Retina (tissue), 1 donor: ENCODE measurements at regions not wholly inside any gene's neighbourhood (a gene's known extent, or its start where the extent isn't known, plus 50 kb on each side); places are given as distances from the start of the nearest gene placed in this dataset.
"Not testable (repeated sequence)": the region's sequence is repeated elsewhere in the genome, so short reads cannot be mapped to it uniquely, and the experiment has no call there.

ENCODE experiments used
- DNase-seq: peaks from one replicate; pipeline ENCODE4 v3.0.0-alpha.2; 2016

DNA sequence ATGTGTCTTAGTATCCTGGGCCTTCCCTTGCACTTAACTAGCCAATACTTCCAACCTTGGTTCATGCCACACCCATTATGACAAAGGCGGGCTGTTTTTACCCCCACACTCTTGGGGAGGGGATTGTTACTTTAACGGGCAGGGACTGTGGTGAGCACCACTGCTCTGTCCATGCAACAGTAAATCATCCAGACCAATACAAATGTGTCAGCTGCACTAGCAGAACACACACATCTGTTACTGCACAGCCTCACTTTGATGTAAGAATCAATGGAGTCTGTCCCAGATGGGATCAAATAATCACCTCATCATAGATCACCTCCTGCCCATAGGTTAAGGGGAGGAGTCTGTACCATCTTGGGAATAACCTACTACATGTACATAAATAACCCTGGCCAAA is 58.1 kb downstream of the NPAP1 start:
- DNase-seq, result no peak

DNA sequence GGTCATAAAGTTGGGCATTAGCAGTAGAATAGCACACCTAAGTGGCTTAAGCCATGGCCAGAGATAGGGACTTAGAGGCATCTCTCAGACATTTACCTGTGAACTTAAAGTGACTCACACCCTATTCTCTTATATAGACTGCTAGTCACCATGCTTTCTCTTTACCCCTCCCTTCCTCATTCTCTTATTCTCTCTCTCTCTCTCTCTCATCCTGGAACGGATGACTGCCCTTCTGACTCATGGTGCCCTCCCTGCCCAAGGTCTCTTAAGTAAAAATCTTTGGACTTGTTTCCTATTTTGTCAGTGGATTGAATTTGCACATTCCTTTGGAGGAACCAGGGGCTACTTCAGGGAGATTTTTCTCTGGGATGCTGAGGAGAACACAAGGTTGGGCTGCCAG is 58.8 kb downstream of the NPAP1 start:
- DNase-seq, result no peak

DNA sequence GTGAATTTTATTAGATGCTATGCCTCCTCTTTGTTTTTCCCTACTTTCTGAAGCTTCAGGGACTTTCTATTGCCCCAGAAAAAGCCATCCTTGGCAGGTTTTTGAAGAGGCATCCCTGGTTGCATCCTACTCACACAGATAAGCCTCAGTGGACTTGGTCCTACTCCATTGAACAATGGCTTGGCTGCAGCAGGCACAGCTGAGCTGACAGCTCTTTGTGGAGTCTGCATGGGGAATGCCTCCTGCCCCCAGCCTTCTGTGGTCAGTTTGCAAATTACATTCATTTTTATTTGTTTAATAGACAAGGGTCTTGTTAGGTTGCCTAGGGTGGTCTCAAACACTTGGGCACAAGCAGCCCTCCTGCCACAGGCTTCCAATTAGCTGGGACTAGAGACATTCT is 69.7 kb downstream of the NPAP1 start:
- no peak for DNase-seq

DNA sequence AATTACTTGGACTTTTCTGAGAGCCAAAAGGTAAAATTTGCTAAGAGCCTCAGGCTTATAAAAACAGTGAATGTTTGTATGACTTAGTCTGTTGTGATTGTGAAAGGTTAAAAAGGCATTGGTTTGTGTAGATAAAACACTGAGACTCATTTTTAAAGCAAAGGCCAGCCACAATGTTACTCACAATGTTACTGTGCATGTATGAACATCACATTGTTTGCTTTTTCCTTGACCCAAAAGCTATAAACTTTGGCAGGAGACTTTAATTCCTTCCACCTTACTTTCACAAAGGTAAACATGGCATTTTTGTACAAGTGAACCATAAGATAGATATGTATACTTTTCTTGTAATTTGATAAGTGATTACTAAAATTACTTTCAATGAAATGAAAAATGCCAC is 70.5 kb downstream of the NPAP1 start:
- DNase-seq, result no peak

DNA sequence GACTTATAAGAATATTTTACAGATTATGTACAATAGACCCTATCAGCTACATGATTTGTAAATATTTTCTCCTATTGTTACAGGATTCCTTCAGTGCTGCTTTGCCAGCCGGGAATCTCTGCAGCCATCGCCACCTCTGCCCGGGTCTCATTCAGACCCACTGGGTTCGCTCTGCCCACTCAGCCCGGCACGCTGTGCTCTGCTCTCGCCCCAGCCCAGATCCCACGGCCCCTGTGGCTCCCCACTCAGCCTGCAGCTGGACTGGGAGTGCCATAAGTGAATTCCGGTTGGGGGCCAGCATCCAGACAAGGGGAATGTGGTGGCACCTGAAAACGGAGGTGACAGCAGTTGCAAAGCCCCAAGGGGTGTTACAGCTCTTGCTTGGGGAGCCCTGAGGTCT is 71.8 kb downstream of the NPAP1 start:
- no peak for DNase-seq

DNA sequence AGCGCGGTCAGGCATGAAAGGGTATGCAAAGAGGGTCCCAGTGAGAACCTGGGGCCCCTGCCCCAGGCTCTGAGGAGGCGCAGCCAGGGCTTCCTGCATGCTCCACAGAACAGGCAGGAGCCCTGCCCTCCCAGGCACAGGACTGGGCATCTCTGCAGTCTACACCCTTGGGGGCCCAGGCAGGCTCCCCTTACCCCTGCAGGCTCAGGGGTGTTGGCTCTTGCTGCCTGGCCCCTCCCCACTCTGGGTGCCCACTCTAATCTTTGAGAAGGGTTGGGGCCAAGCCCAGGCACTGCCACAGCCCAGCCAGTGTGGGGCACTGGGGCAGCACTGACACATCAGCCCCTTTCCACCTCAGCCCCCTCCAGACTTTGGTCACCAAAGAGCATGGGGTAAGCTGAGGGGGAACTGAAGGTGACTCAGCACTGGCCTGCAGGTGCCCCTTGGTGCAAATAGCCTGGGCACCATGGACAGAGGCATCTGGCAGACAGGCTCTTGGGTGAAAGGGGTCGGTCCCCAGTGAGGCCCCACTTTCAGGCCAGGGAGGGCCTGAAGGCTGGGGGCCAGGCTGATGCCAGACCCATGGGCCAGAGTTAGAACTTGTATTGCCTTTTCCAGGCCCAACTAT is 73.4 kb downstream of the NPAP1 start:
- DNase-seq, result no peak

DNA sequence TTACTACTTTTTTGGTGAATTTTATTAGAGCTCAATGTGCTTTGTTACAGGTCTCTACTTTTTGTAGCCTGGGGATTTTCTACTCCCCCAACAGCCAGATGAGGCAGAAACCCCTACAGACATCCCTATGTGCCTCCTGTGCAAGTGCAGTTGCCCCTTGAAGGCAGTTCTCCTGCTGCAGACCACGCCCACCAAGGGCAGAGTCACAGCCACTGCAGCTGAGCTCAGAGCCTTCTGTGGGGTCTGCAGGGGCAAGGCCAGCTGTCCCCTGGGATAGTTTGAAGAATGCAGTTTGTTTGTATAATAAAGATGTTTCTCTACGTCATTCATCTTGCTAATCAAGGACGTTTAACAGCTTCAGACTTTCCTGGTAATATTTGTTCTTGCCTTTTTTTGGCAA is 76.8 kb downstream of the NPAP1 start:
- no peak for DNase-seq

DNA sequence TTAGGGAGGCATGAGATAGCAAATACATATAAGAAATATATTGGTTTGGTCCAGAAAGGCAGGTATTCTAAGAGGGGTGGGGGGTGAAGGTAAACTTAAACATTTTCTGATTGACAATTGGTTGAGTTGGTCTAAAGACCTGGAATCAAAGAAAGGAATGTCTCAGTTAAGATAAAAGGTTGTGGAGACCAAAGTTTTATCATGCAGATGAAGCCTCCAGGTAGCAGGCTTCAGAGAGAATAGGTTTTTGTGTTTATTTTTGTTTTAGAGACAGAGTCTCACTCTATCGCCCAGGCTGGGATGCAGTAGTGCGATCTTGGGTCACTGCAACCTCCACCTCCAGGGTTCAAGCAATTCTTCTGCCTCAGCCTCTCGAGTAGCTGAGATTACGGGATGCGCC is 80.5 kb downstream of the NPAP1 start:
- DNase-seq, result no peak

DNA sequence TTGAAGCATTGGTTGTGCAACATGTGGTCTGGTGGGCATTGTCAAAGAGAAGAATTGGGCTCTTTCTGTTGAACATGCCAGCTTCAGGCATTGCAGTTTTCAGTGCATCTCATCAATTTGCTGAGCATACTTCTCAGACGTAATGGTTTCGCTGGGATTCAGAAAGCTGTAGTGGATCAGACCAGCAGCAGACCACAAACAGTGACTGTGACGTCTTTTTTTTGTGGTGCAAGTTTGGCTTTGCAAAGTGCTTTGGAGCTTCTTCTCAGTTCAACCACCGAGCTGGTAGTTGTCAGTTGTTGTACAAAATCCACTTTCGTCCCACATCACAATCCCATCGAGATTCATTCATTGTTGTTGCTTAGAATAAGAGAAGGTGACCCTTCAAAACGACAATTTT is 84.5 kb downstream of the NPAP1 start:
- DNase-seq, result no peak

DNA sequence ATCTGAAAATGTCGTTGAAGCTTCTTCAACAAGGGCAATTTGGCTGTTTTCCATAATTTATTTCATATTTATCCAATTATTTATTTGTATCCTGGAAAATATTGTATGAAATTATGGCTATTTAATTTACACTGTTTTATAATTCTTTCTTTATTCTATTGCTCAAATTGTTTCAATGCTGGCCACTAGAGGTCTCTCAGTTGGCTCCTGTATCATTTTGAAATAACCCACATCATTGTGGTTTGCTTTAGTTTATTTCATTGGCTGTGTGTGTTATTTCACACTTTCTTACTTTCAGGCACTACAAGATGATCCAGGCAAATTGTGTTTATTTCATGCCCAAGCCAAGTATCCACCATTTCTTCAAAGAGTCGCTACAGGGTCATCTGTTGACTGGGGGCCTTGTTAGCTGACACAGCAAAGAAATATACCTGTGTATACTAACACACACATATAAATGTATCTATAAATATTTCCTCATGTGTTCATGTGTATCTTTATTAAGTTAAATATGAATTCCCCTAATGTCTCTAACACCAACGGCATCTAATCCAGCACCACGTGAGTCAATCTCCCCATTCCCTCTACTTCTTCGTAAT is 86.2 kb downstream of the NPAP1 start:
- DNase-seq, result no peak

DNA sequence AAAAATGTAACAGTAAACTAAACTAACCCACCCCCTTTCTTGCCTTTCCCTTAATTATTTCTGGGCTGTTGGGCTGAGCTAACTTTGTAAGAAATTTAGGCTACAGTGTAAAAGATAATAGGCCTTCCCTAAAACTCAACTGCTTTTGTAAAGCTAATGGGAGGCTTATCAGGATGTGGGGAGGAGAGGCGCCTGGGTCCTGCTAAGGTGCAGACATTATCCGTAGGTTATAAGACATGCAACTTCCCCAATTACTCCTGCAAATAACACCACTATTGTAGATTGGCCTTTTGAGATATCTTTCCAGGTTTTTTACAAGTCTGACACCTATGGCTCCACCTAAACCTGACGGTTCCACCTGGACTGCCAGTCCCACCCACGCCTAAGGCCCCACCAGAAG is 88.3 kb downstream of the NPAP1 start:
- no peak for DNase-seq

DNA sequence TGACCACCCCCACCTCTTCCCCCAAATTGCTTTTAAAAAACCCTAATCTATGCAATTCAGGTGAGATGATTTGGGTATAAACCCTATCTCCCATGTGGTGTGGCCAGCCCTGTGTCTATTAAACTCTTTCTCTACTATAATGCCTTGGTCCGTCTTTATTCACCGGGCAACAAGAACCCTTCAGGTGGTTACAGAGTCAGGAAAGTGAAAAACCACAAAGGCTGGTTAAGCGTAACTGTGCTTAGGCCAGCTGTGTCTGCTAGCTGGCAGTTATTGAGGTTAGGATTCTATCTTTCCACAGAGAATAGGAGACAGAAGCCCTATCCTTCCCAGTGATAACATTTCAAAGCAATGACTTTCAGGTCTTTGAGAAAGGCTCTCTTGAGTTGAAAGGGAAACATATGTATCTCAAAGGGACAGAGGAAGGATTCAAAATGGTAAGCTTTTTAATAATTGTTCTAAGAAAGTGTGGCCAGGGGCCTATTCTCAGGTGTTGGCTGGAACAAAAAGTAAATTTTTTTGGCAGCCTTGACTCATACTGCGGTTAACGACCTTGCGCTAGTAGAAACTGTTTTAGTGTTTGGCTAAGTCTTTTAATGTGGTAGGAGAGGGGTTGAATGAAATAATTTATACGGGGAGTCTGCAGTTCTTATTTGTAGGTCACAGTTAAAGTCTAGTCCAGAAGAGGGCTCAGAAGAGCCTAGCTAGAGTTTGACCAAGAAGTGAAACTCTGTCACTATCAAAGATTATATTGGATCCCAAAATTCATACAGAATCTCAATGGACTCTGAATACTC is 89.0 kb downstream of the NPAP1 start:
- no peak for DNase-seq

DNA sequence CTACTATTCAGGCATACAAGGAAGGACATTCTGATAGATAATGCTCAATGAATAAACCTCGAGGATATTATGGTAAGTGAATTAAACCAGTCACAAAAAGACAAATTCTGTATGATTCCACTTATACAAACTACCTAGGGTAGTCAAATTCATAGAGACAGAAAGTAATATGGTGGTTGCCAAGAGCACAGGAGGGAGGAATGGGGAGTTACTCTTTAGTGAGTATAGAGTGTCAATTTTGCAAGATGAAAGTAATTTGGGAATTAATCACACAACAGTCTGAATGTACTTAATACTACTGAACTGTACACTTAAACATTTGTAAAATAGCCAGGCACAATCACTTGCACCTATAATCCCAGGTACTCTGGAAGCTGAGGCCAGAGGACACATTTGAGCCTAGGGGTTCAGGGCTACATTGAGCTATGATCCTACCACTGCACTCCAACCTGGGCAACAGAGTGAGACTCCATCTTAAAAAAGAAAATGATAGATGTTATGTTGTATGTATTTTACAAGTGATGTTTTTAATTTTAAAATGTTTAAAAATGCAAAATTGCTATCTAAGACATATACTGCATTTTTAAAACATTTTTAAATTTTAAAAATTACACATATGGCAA is 91.0 kb downstream of the NPAP1 start:
- no peak for DNase-seq

DNA sequence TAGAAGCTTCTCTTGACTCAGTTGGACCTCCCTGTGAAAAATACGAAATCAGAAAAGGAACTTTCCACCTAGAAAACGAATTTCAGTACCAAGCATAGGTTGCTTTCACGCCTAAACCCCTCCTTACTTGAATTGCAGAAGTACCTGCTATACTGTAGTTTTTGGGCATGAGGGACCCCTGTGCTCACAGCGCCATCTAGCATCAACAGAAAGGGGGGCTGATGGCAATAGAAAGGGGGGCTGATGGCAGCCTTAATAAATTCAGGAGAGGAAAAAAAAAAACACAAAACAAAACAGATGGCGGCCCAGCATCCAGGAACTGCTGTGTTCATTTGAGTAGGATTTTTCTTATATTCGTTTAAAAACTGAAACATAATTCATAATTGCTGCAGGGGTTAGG is 96.7 kb downstream of the NPAP1 start:
- no peak for DNase-seq

DNA sequence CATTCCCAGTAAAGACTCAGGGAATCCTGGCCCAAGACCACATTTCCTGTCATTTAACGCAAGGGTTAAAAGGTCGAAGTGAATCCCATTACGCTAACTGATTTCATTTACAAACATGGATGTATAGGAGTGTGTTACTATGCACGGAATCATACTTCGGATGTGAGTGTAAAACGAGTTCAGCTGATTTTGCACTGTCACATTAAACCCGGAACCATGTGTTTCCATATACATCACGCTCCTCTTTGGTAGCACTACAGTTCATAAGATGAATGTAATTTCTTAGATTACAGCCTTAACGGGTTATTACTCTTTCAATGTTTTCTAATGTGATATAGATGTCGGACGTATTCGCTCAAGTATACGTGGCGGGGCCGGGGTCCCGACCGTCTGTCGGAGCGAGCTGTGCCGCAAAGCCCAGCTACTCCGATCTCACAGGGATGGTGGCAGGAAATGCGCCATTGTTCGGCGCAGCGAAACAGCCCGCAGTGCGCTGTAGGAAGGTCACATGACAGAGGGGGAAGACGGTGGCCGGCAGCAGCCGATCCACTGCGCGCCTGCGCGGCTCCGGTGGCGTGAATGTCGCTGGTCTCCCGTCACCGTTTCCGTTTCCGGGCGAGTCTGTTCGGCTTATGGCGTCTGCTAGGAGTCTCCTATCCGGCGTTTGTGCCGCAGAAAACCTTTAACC is 97.3 kb downstream of the NPAP1 start:
- peak; percentile 88 for DNase-seq

DNA sequence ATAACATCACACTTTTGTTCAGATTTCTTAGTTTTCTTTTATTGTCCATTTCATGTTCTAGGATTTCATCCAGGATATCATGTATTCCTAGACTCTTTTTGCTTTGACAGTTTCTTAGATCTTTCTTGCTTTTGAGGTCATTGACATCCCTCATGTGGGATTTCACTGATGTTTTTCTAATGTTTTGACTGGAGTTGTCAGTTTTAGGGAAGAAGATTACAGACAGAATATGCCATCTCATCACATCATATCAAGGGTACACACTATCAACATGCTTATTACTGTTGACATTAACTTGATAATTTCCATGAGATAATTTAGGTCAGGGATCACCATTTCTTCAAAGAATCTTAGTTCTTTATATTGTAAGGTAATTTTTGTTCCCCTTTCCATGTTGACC is 101.7 kb downstream of the NPAP1 start:
- no peak for DNase-seq

DNA sequence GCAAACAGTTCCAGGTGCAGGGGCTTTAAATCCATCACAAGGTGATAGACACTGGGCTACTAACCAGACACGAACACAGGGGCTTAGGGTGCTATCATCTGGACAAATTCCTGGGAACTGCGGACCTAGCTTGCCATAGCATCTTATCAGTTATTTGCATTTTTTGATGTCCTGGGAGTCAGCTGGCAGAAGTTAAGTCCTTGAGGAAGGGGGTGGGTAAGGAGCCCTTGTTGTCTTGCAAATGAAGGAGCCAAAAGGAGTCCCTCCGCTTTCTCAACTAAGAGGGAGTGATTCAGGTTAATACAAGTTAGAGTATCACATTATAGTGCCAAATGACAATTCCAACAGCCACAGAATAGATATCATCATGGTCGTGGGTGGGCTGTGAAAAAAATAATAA is 108.9 kb downstream of the NPAP1 start:
- DNase-seq, result no peak

DNA sequence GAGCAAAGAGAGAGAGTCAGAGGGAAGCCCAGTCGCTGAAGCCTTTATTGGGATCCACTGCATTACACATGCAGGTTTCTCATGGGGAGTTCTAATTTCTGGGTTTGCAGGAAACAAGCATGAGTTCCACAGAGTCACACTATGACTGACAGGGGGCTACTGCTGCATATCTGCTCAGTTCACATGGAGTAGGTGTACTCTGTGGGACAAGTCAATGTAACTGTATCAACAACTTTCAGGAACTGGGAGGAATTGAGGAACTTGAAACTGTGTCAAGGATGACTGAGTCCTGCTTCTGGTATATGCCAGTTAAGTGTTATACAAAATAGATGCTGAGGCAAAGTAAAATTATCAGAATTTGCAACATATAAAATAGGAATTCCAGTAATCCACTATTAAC is 110.8 kb downstream of the NPAP1 start:
- no peak for DNase-seq

DNA sequence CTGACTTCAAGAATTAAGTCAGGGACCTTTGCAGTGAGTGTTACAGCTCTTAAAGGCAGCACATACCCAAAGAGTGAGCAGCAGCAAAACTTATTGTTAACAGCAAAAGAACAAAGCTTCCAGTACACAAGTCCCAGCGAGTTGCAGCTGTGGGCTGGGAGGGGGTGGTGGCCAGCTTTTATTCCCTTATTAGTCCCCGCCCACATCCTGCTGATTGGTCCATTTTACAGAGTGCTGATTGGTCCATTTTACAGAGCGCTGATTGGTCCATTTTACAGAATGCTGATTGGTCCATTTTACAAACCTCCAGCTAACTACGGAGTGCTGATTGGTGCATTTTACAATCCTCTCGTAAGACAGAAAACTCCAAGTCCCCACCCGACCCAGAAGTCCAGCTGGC is 127.0 kb downstream of the NPAP1 start:
- not testable (repeated sequence) for DNase-seq

DNA sequence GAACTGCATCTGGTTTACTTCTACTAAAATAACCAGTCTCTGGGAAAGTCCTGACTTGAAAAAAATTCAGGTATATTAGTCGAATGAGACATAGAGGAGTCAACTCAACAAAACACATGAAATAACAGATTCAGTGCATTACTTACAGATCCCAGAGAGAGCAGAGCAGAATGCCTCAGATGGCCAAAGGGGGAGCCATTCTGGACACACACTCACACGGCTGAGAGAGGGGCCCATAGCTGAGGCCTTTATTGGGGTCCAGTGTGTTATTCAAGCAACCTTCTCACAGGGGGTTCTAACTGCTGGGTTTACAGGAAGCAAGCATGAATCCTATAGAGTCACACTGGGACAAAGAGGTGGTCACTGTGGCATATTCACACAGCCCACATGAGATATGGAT is 135.1 kb upstream of the SNRPN start:
- DNase-seq, result no peak

DNA sequence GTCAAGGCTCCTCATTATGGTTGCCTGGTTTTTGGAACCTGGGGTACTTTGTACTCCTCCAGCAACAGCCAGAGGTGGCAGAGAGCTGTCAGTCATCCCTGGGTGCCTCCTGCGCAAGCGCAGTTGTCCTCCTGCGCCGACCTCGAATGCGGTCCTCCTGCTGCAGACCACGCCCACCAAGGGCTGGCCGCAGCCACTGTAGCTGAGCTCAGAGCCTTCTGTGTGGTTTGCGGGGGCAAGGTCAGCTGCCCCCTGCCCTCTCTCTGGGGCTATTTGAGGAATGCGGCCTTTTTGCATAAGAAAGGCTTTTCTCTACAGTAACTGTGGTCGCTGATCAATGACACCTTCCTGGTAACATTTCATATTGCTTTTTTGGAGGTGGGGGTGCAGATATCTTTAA is 131.3 kb upstream of the SNRPN start:
- DNase-seq, result peak; percentile 61

DNA sequence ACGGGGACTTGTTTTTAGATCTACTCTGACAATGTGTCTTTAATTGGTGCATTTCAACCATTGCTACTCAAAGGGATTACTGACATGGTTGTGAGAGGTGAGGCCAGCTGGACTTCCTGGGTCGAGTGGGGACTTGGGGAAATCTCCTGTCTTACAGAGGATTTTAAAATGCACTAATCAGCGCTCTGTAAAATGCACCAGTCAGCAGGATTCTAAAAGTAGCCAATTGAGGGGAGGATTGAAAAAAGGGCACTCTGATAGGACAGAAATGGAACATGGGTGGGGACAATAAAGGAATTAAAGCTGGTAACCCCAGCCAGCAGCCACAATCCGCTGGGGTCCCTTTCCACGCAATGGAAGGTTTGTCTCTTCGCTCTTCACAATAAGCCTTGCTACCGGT is 122.5 kb upstream of the SNRPN start:
- no peak for DNase-seq

DNA sequence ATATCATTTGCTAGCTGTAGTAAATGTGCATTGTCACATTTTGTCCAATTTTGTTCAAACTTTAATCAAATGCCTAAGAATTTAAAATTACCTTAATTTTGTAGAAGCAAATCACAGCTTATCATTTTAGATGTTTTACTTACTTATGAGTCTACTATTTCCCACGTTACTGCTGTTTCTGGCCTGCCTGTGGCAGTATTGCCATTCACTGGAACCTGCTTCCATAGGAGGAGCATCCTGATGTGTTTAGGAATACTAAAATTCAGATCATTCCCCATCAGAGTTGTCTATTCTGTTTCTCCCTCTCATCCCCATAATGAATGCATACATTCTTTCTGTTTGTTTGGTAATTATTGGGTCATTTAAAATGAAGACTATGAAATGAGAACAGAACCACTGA is 119.5 kb upstream of the SNRPN start:
- DNase-seq, result no peak

DNA sequence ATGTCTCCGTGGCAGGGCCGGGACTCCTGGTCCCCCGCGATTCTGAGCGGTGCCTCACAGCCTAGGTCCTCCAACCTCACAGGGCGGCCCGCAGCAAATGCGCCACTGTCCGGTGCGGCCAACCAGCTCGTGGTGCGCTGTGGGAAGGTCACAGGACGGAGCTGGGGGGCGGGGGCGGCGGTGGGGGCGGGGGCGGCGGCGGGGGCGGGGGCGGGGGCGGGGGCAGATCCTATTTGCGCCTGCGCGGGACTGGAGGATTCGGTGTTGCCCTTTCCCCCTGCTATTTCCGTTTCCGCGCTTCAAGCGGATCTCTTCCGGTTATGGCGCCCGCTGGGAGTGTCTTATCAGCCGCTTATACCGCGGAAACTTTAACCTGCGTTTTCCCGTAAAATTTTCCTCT is 106.7 kb upstream of the SNRPN start:
- no peak for DNase-seq
